Natural killer cell (primary cell): ENCODE measurements at regions not wholly inside any gene's neighbourhood (a gene's known extent, or its start where the extent isn't known, plus 50 kb on each side); places are given as distances from the start of the nearest gene placed in this dataset.

Experiments used
- ATAC-seq, 3 donors: fragments of 150-1000 bp in 2 of 3; fragments of 200-7000 bp in 1 of 3; cut with Tn5 transposase; 1 replicate in 1 of 3; 2 replicates in 2 of 3; pipeline ENCODE4 v1.10.0; 2021; ENCODE audit warnings: mild to moderate bottlenecking in 2 of 3, moderate library complexity in 2 of 3
- DNase-seq, 2 donors: peaks; one replicate each; pipeline versions ENCODE4 v3.0.0 to v3.0.0-alpha.2; 2013 to 2021; ENCODE audit warnings: mixed read lengths in 1 of 2
- H3K27ac ChIP-seq: one replicate; pipeline ENCODE4 v1.5.1; 2013; ENCODE audit warnings: mild to moderate bottlenecking, low read length
- H3K27me3 ChIP-seq: one replicate; pipeline ENCODE4 v1.6.1; 2013; ENCODE audit warnings: low read length; ENCODE audit not compliant: control insufficient read depth, insufficient read depth
- H3K36me3 ChIP-seq: one replicate; pipeline ENCODE4 v1.6.1; 2013; ENCODE audit warnings: low read length; ENCODE audit not compliant: control insufficient read depth, insufficient read depth
- H3K4me1 ChIP-seq: one replicate; pipeline ENCODE4 v1.6.1; 2013; ENCODE audit warnings: low read length; ENCODE audit not compliant: control insufficient read depth, insufficient read depth
- H3K4me3 ChIP-seq: one replicate; pipeline ENCODE4 v1.5.1; 2013; ENCODE audit warnings: low read length
- H3K9me3 ChIP-seq: one replicate; pipeline ENCODE4 v1.6.1; 2013; ENCODE audit warnings: low read length; ENCODE audit not compliant: control insufficient read depth, insufficient read depth
- H3K27ac Mint-ChIP-seq, 2 donors: one replicate each; pipeline ENCODE4 v1.8.0; 2022; ENCODE audit warnings: mild to moderate bottlenecking in 2 of 2, mixed read lengths in 2 of 2, moderate library complexity in 1 of 2
- H3K27me3 Mint-ChIP-seq, 2 donors: one replicate each; pipeline ENCODE4 v1.8.0; 2022; ENCODE audit warnings: low read depth in 2 of 2, mixed read lengths in 2 of 2
- H3K36me3 Mint-ChIP-seq: one replicate; pipeline ENCODE4 v1.8.0; 2022; ENCODE audit warnings: mixed read lengths
- H3K4me1 Mint-ChIP-seq, 2 donors: one replicate each; pipeline ENCODE4 v1.8.0; 2022; ENCODE audit warnings: mixed read lengths in 2 of 2
- H3K4me3 Mint-ChIP-seq: one replicate; pipeline ENCODE4 v1.8.0; 2022; ENCODE audit warnings: mild to moderate bottlenecking, moderate library complexity, mixed read lengths
- H3K9me3 Mint-ChIP-seq, 2 donors: one replicate each; pipeline ENCODE4 v1.8.0; 2022; ENCODE audit warnings: mixed read lengths in 2 of 2
- WGBS: methylation state at CpG from one replicate; pipeline ENCODE4 v1.1.7; 2013; ENCODE audit warnings: missing lambda C conversion rate; ENCODE audit not compliant: insufficient coverage; 5-methylcytosine and 5-hydroxymethylcytosine counted together
- intact Hi-C: fragments of 100-400 bp; cut with micrococcal nuclease; formaldehyde crosslinking; loops from one replicate; pipeline ENCODE4 v1.14.2; 2022
- TF ChIP-seq, protein P1 (sequence below): fragments of 200-600 bp; IDR thresholded peaks from one replicate; pipeline ENCODE4 v1.8.0; 2022; ENCODE audit warnings: antibody characterized with exemption

- Histone ChIP-seq H3K27ac (no peak overlapping the region), H3K36me3 (no peaks in the 10 kb centered on the region), H3K27me3 (no peaks in the 10 kb centered on the region), H3K9me3 (no peaks in the 10 kb centered on the region), H3K4me1 (no peaks in the 10 kb centered on the region), H3K4me3 (no peak overlapping the region)
- DNase-seq (no peak), ATAC-seq (no peak)
- Mint-ChIP-seq H3K9me3 (peaks cover 7 to 10% of the 10 kb centered on the region in 2 donors), H3K4me1 (no peaks in the 10 kb centered on the region), H3K36me3 (no peaks in the 10 kb centered on the region), H3K4me3 (no peak overlapping the region), H3K27ac (no peak overlapping the region), H3K27me3 (no peaks in the 10 kb centered on the region)
- TF ChIP-seq, protein P1, sequence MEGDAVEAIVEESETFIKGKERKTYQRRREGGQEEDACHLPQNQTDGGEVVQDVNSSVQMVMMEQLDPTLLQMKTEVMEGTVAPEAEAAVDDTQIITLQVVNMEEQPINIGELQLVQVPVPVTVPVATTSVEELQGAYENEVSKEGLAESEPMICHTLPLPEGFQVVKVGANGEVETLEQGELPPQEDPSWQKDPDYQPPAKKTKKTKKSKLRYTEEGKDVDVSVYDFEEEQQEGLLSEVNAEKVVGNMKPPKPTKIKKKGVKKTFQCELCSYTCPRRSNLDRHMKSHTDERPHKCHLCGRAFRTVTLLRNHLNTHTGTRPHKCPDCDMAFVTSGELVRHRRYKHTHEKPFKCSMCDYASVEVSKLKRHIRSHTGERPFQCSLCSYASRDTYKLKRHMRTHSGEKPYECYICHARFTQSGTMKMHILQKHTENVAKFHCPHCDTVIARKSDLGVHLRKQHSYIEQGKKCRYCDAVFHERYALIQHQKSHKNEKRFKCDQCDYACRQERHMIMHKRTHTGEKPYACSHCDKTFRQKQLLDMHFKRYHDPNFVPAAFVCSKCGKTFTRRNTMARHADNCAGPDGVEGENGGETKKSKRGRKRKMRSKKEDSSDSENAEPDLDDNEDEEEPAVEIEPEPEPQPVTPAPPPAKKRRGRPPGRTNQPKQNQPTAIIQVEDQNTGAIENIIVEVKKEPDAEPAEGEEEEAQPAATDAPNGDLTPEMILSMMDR: no peak
- 90% methylated on average over 5 of the region's 6 CpGs for WGBS
- intact Hi-C loops: no loop called here
Measured at GRCh38 chr5:9831823-9832222, 201.7 kb upstream of the TAS2R1 start.

DNA sequence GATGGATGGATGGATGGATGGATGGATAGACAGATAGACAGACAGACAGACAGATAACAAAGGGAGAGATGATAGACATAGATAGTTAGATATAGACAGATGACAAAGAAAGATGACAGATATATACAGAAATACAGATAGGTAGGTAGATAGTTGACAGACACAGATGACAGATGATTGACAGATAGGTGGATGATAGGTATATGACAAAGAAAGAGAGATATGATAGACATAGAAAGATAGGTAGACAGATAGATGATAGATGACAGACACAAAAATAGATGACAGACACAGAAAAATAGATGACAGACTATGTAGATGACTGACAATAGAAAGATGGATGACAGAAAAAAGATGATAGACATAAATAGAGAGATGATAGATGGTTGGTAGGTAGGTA is 200.0 kb upstream of the TAS2R1 start:
- Histone ChIP-seq H3K27me3 (no peaks in the 10 kb centered on the region), H3K4me1 (no peaks in the 10 kb centered on the region), H3K36me3 (no peaks in the 10 kb centered on the region), H3K4me3 (no peak overlapping the region), H3K9me3 (no peaks in the 10 kb centered on the region), H3K27ac (no peak overlapping the region)
- H3K9me3 Mint-ChIP-seq: peaks cover 8 to 10% of the 10 kb centered on the region in 2 donors
- ATAC-seq (no peak), DNase-seq (no peak)
- no peaks in the 10 kb centered on the region for H3K4me1 Mint-ChIP-seq
- H3K27me3 Mint-ChIP-seq: no peaks in the 10 kb centered on the region
- TF ChIP-seq, protein P1: no peak
- H3K36me3 Mint-ChIP-seq: no peaks in the 10 kb centered on the region
- intact Hi-C loops: no loop called here
- H3K4me3 Mint-ChIP-seq: no peak overlapping the region
- H3K27ac Mint-ChIP-seq: no peak overlapping the region

DNA sequence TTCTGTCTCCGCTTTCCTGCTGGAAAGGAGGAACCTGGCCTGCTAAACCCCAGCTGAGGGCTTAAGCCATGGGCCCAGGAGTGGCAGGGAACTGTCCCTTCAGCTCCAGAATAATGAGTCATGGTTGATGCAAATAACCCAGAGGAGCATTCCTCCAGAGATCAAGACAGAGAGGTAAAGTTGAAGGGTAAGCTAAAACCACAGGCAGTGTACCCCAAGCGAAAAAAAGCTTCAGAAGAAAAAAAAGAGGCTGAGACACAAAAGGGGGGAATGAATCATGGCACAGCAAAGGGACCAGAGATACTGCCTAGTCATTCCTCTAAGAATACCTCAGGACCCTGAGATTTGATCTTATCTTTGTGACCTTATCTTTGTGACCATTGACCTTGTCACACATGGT is 199.5 kb upstream of the TAS2R1 start:
- Mint-ChIP-seq H3K4me1 (no peaks in the 10 kb centered on the region), H3K36me3 (no peaks in the 10 kb centered on the region), H3K27me3 (no peaks in the 10 kb centered on the region), H3K9me3 (peaks cover 8 to 10% of the 10 kb centered on the region in 2 donors), H3K27ac (no peak overlapping the region), H3K4me3 (no peak overlapping the region)
- 72% methylated on average over 2 of the region's 2 CpGs for WGBS
- Histone ChIP-seq H3K27ac (no peak overlapping the region), H3K4me1 (no peaks in the 10 kb centered on the region), H3K36me3 (no peaks in the 10 kb centered on the region), H3K9me3 (no peaks in the 10 kb centered on the region), H3K27me3 (no peaks in the 10 kb centered on the region), H3K4me3 (no peak overlapping the region)
- TF ChIP-seq, protein P1: no peak
- intact Hi-C loops: no loop called here
- DNase-seq (no peak), ATAC-seq (no peak)

DNA sequence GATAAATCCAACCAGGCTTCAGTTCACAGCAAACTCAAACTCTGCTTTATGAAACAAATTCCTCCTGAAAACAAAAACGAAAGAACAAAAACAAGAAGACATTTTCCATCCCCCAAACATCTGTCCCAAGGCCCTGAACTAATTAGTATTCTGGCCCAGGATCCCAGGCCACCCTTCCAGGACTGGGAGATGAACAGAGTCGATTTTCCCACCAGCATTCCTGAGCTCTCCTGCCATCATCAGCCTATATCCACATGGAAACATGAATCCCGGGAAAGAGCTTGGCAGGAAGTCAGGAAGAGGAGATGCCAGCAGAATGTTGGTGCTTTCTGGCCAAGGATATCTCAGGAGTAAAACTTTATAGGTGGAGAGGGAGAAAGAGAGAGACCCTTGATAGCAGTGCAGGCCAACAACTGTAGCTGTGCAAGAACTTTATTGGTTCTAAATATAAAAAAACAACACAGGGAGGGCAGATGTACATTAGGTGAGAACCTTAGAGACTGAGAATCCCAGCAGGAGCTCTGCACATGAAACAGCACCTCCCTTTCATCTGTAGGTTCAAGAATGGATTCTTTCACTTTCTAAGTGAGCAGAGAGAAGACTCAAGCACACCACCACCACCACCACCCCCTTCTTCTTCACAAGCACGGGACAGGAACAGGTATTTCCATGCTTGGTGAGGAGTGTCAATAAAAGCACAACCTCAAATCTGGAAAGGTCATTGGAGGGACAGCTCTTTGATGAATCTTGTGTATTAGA is 190.7 kb upstream of the TAS2R1 start:
- peaks cover 0 to 4% of the 10 kb centered on the region in 2 donors for H3K9me3 Mint-ChIP-seq
- DNase-seq: no peak
- Histone ChIP-seq H3K9me3 (no peaks in the 10 kb centered on the region), H3K36me3 (no peaks in the 10 kb centered on the region), H3K27me3 (no peaks in the 10 kb centered on the region), H3K4me3 (no peak overlapping the region), H3K27ac (no peak overlapping the region), H3K4me1 (no peaks in the 10 kb centered on the region)
- ATAC-seq: no peak
- intact Hi-C loops: no loop called here
- H3K27me3 Mint-ChIP-seq: no peaks in the 10 kb centered on the region
- no peaks in the 10 kb centered on the region for H3K36me3 Mint-ChIP-seq
- H3K4me1 Mint-ChIP-seq: no peaks in the 10 kb centered on the region
- H3K27ac Mint-ChIP-seq: no peak overlapping the region
- WGBS: 38% methylated on average over 3 of the region's 4 CpGs
- TF ChIP-seq, protein P1: no peak
- H3K4me3 Mint-ChIP-seq: no peak overlapping the region
